ENCODE measurements at regions not wholly inside any gene's neighbourhood (a gene's known extent, or its start where the extent isn't known, plus 50 kb on each side); places are given as distances from the start of the nearest gene placed in this dataset.

GRCh38 chr2:215554689-215555498 is 119.0 kb upstream of the FN1 start:
- TF ChIP-seq CTCF (IDR thresholded peaks at IDR 0.05): no peak
- intact Hi-C loops (cut with DNase I): no loop called here
- no peak for DNase-seq (ENCODE audit: low spot score in 2 of 2)
- no peaks in the 10 kb centered on the region for H3K9me3 ChIP-seq
- no peaks in the 10 kb centered on the region for H3K27me3 ChIP-seq
- H3K27ac ChIP-seq: no peak overlapping the region
- no peaks in the 10 kb centered on the region for H3K36me3 ChIP-seq
- H3K4me1 ChIP-seq: no peaks in the 10 kb centered on the region
- no peak overlapping the region for H3K4me3 ChIP-seq

DNA sequence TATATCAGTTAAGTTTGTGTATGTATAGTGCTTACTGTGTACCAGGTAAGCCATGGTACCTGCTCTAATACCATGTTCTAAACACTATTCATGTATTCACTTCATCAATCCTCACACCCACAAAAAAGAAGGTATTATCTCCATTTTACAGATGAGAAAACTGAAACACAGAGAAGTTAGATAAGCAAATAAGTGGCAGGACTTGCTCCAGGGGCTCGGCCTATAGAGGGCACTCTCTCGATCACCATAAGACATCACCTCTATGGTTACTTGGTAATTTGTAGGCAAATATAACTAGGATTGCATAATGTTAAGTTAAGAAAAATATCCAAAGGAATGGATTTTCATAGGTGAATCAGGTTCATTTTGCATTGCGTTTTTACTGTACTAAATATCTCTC is 118.1 kb upstream of the FN1 start:
- no peaks in the 10 kb centered on the region for H3K9me3 ChIP-seq
- H3K4me1 ChIP-seq: no peaks in the 10 kb centered on the region
- H3K36me3 ChIP-seq: no peaks in the 10 kb centered on the region
- H3K27ac ChIP-seq: no peak overlapping the region
- no peak for TF ChIP-seq CTCF (IDR thresholded peaks at IDR 0.05)
- intact Hi-C loops (cut with DNase I): no loop called here
- H3K27me3 ChIP-seq: no peaks in the 10 kb centered on the region
- DNase-seq (ENCODE audit: low spot score in 2 of 2): no peak
- no peak overlapping the region for H3K4me3 ChIP-seq

GRCh38 chr2:215552144-215552580 is 116.3 kb upstream of the FN1 start:
- no peaks in the 10 kb centered on the region for H3K36me3 ChIP-seq
- H3K27me3 ChIP-seq: no peaks in the 10 kb centered on the region
- no peak for TF ChIP-seq CTCF (IDR thresholded peaks at IDR 0.05)
- no peak overlapping the region for H3K27ac ChIP-seq
- DNase-seq (ENCODE audit: low spot score in 2 of 2): no peak
- H3K9me3 ChIP-seq: no peaks in the 10 kb centered on the region
- no peaks in the 10 kb centered on the region for H3K4me1 ChIP-seq
- H3K4me3 ChIP-seq: no peak overlapping the region
- intact Hi-C loops (cut with DNase I): no loop called here

GRCh38 chr2:215550331-215550730 is 114.5 kb upstream of the FN1 start:
- Histone ChIP-seq H3K36me3 (no peaks in the 10 kb centered on the region), H3K27me3 (no peaks in the 10 kb centered on the region), H3K4me3 (no peak overlapping the region), H3K27ac (no peak overlapping the region), H3K4me1 (no peaks in the 10 kb centered on the region), H3K9me3 (no peaks in the 10 kb centered on the region)
- no peak for TF ChIP-seq CTCF (IDR thresholded peaks at IDR 0.05)
- no peak for DNase-seq (ENCODE audit: low spot score in 2 of 2)
- intact Hi-C loops (cut with DNase I): no loop called here

DNA sequence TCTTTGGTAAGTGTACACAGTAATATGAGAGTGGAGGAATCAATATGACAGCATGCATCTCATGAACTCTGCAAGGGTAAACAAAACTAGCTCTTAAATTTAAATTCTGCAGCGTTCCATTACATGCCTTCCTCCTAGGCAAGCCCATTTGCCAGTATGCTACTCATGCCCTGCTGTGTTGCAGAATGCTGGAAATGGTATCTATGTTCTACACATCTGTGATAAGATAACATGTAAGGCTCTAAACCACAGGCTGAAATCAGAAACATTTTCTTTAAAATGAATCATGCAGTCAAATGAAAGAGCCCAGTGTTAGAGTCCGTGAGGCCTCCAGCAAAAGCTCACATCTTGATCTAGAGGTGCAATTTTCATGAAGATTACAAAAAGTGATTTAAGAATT is 112.8 kb upstream of the FN1 start:
- no peak for DNase-seq (ENCODE audit: low spot score in 2 of 2)
- no peak for TF ChIP-seq CTCF (IDR thresholded peaks at IDR 0.05)
- no peaks in the 10 kb centered on the region for H3K9me3 ChIP-seq
- no peak overlapping the region for H3K4me3 ChIP-seq
- H3K4me1 ChIP-seq: no peaks in the 10 kb centered on the region
- intact Hi-C loops (cut with DNase I): no loop called here
- no peaks in the 10 kb centered on the region for H3K27me3 ChIP-seq
- no peak overlapping the region for H3K27ac ChIP-seq
- H3K36me3 ChIP-seq: no peaks in the 10 kb centered on the region

Measured in ascending aorta (tissue), 2 donors.